ENCODE measurements at regions not wholly inside any gene's neighbourhood (a gene's known extent, or its start where the extent isn't known, plus 50 kb on each side); places are given as distances from the start of the nearest gene placed in this dataset.

- TF ChIP-seq CSRNP3 (CRISPR knock-in tag; IDR thresholded peaks at IDR 0.05) (no peak), ZNF565 (CRISPR knock-in tag; conservative IDR thresholded peaks at IDR 0.05; ENCODE audit: low read depth) (no peak), ARNTL (CRISPR knock-in tag; IDR thresholded peaks at IDR 0.05; ENCODE audit: borderline replicate concordance, low read depth) (no peak), ISL1 (CRISPR knock-in tag; IDR thresholded peaks at IDR 0.05) (no peak)
These were observed 1292.6 kb downstream of the BRINP3 start (continued) for GRCh38 chr1:189185097-189185496.

GRCh38 chr1:189192741-189193520 is 1284.7 kb downstream of the BRINP3 start:
- ATAC-seq: peak; percentile 61
- TF ChIP-seq TSHZ2 (CRISPR knock-in tag; IDR thresholded peaks at IDR 0.05) (no peak), TCF4 (CRISPR knock-in tag; IDR thresholded peaks at IDR 0.05; ENCODE audit: borderline replicate concordance) (no peak), ZC3H10 (CRISPR knock-in tag; IDR thresholded peaks at IDR 0.05) (0 out of 2 replicates have a peak, but pooled peaks have one; percentile 74)

- TF ChIP-seq GLIS3 (CRISPR knock-in tag; IDR thresholded peaks at IDR 0.05) (no peak), ZFP30 (CRISPR knock-in tag; IDR thresholded peaks at IDR 0.05) (no peak), PPARA (CRISPR knock-in tag; IDR thresholded peaks at IDR 0.05; ENCODE audit: borderline replicate concordance) (no peak), ZFP3 (CRISPR knock-in tag; IDR thresholded peaks at IDR 0.05) (no peak), CREB5 (CRISPR knock-in tag; IDR thresholded peaks at IDR 0.05; ENCODE audit: low read depth) (no peak), PATZ1 (CRISPR knock-in tag; IDR thresholded peaks at IDR 0.05; ENCODE audit: borderline replicate concordance) (no peak), TOX (CRISPR knock-in tag; IDR thresholded peaks at IDR 0.05; ENCODE audit: borderline replicate concordance) (no peak), POU6F1 (CRISPR knock-in tag; IDR thresholded peaks at IDR 0.05; ENCODE audit: borderline replicate concordance, low read depth) (no peak), BACH2 (CRISPR knock-in tag; IDR thresholded peaks at IDR 0.05; ENCODE audit: borderline replicate concordance) (no peak), ZNF8 (CRISPR knock-in tag; IDR thresholded peaks at IDR 0.05) (no peak), RARB (CRISPR knock-in tag; IDR thresholded peaks at IDR 0.05) (no peak), OSR1 (CRISPR knock-in tag; IDR thresholded peaks at IDR 0.05) (no peak), ZNF70 (CRISPR knock-in tag; IDR thresholded peaks at IDR 0.05) (no peak), CSRNP3 (CRISPR knock-in tag; IDR thresholded peaks at IDR 0.05) (no peak), ARNTL (CRISPR knock-in tag; IDR thresholded peaks at IDR 0.05; ENCODE audit: borderline replicate concordance, low read depth) (no peak), ZNF565 (CRISPR knock-in tag; conservative IDR thresholded peaks at IDR 0.05; ENCODE audit: low read depth) (no peak), TCF4 (CRISPR knock-in tag; IDR thresholded peaks at IDR 0.05; ENCODE audit: borderline replicate concordance) (no peak), ZC3H10 (CRISPR knock-in tag; IDR thresholded peaks at IDR 0.05) (no peak), SNAI2 (CRISPR knock-in tag; IDR thresholded peaks at IDR 0.05) (no peak), ESRRG (CRISPR knock-in tag; IDR thresholded peaks at IDR 0.05) (no peak)
- peak; percentile 80 for ATAC-seq
These were observed 1271.8 kb downstream of the BRINP3 start for GRCh38 chr1:189205863-189206262.

Measured in SK-N-SH treated with all-trans-retinoic acid at 6 μM for 48 hours (cell line).